ENCODE measurements at regions not wholly inside any gene's neighbourhood (a gene's known extent, or its start where the extent isn't known, plus 50 kb on each side); places are given as distances from the start of the nearest gene placed in this dataset.

DNA sequence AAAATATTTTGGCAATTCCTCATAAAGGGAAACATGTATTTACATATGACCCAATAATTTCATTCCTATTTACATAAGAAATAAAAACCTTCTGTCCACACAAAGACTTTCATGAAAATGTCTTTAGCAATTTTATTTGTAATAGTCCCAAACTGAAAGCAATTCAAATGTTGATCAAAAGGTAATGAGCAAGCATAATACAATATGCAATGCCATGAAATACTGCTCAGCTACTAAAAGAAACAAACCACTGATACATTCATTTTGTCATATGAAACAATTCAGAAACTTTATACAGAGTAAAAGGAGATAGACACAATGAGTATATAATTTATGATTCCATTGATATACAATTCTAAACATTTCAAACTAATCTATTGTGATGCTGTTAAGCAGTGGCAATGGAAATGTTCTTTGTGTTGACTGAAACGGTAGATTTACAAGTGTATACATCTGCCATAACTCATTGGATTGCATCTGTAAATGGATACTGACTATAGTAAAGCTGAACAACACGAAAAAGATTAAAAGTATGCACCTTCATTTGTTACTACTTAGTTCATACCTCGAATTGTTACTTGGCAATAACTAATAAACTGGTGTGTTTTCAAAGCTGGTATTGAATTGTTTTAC is 335.6 kb downstream of the GASK1B start:
- 37% methylated on average over 3 of the region's 3 CpGs for WGBS (ENCODE audit: low lambda C conversion rate)
- Histone ChIP-seq H3K27me3 (ENCODE audit: insufficient read depth) (no peaks in the 10 kb centered on the region), H4K20me1 (ENCODE audit: insufficient read depth) (no peaks in the 10 kb centered on the region), H3F3A (replicated peaks; ENCODE audit: insufficient read depth) (no peaks in the 10 kb centered on the region), H3K36me3 (replicated peaks in 1 of 2; ENCODE audit: control insufficient read depth in 1 of 2, insufficient read depth in 2 of 2, low read length in 1 of 2) (no peaks in the 10 kb centered on the region), H3K9ac (no peak overlapping the region), H3K9me3 (no peaks in the 10 kb centered on the region), H3K4me2 (no peak overlapping the region), H2AFZ (ENCODE audit: low read depth) (no peak overlapping the region), H3K27ac (ENCODE audit: low read depth in 2 of 2, low read length in 1 of 2) (no peak overlapping the region), H3K9me2 (no peaks in the 10 kb centered on the region), H3K4me3 (ENCODE audit: low read depth in 2 of 2, low read length in 1 of 2) (no peak overlapping the region), H3K79me2 (ENCODE audit: insufficient read depth) (no peaks in the 10 kb centered on the region), H3K4me1 (ENCODE audit: control insufficient read depth in 1 of 2, insufficient read depth in 2 of 2, low read depth in 1 of 2, low read length in 1 of 2) (no peaks in the 10 kb centered on the region)
- ChIA-PET POLR2A (no interaction called here), CTCF (no interaction called here)
- DNase-seq: no peak
- TF ChIP-seq, protein P1, sequence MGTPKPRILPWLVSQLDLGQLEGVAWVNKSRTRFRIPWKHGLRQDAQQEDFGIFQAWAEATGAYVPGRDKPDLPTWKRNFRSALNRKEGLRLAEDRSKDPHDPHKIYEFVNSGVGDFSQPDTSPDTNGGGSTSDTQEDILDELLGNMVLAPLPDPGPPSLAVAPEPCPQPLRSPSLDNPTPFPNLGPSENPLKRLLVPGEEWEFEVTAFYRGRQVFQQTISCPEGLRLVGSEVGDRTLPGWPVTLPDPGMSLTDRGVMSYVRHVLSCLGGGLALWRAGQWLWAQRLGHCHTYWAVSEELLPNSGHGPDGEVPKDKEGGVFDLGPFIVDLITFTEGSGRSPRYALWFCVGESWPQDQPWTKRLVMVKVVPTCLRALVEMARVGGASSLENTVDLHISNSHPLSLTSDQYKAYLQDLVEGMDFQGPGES (IDR thresholded peaks at IDR 0.05; ENCODE audit: low read depth, low read length): no peak
- TF ChIP-seq GABPA (IDR thresholded peaks at IDR 0.05; ENCODE audit: low read depth): no peak
- no peak for TF ChIP-seq SIN3A (IDR thresholded peaks at IDR 0.05; ENCODE audit: borderline replicate concordance, low read depth, low read length)
- TF ChIP-seq JUND (IDR thresholded peaks at IDR 0.05): no peak
- TF ChIP-seq, protein P2, sequence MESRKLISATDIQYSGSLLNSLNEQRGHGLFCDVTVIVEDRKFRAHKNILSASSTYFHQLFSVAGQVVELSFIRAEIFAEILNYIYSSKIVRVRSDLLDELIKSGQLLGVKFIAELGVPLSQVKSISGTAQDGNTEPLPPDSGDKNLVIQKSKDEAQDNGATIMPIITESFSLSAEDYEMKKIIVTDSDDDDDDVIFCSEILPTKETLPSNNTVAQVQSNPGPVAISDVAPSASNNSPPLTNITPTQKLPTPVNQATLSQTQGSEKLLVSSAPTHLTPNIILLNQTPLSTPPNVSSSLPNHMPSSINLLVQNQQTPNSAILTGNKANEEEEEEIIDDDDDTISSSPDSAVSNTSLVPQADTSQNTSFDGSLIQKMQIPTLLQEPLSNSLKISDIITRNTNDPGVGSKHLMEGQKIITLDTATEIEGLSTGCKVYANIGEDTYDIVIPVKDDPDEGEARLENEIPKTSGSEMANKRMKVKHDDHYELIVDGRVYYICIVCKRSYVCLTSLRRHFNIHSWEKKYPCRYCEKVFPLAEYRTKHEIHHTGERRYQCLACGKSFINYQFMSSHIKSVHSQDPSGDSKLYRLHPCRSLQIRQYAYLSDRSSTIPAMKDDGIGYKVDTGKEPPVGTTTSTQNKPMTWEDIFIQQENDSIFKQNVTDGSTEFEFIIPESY (IDR thresholded peaks at IDR 0.05; ENCODE audit: borderline replicate concordance, low read depth): no peak
- TF ChIP-seq, protein P3, sequence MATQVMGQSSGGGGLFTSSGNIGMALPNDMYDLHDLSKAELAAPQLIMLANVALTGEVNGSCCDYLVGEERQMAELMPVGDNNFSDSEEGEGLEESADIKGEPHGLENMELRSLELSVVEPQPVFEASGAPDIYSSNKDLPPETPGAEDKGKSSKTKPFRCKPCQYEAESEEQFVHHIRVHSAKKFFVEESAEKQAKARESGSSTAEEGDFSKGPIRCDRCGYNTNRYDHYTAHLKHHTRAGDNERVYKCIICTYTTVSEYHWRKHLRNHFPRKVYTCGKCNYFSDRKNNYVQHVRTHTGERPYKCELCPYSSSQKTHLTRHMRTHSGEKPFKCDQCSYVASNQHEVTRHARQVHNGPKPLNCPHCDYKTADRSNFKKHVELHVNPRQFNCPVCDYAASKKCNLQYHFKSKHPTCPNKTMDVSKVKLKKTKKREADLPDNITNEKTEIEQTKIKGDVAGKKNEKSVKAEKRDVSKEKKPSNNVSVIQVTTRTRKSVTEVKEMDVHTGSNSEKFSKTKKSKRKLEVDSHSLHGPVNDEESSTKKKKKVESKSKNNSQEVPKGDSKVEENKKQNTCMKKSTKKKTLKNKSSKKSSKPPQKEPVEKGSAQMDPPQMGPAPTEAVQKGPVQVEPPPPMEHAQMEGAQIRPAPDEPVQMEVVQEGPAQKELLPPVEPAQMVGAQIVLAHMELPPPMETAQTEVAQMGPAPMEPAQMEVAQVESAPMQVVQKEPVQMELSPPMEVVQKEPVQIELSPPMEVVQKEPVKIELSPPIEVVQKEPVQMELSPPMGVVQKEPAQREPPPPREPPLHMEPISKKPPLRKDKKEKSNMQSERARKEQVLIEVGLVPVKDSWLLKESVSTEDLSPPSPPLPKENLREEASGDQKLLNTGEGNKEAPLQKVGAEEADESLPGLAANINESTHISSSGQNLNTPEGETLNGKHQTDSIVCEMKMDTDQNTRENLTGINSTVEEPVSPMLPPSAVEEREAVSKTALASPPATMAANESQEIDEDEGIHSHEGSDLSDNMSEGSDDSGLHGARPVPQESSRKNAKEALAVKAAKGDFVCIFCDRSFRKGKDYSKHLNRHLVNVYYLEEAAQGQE (IDR thresholded peaks at IDR 0.05; ENCODE audit: low read depth, low read length): no peak
- no peak for TF ChIP-seq TEAD4 (IDR thresholded peaks at IDR 0.05; ENCODE audit: borderline replicate concordance, insufficient read depth)
- TF ChIP-seq FOXJ3 (CRISPR knock-in tag; IDR thresholded peaks at IDR 0.05): no peak
- TF ChIP-seq, protein P4, sequence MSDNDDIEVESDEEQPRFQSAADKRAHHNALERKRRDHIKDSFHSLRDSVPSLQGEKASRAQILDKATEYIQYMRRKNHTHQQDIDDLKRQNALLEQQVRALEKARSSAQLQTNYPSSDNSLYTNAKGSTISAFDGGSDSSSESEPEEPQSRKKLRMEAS (IDR thresholded peaks at IDR 0.05; ENCODE audit: low read depth): no peak
- TF ChIP-seq, protein P5, sequence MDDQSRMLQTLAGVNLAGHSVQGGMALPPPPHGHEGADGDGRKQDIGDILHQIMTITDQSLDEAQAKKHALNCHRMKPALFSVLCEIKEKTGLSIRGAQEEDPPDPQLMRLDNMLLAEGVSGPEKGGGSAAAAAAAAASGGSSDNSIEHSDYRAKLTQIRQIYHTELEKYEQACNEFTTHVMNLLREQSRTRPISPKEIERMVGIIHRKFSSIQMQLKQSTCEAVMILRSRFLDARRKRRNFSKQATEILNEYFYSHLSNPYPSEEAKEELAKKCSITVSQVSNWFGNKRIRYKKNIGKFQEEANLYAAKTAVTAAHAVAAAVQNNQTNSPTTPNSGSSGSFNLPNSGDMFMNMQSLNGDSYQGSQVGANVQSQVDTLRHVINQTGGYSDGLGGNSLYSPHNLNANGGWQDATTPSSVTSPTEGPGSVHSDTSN (IDR thresholded peaks at IDR 0.05): no peak
- no peak for TF ChIP-seq POLR2AphosphoS5 (IDR thresholded peaks at IDR 0.05; ENCODE audit: low read depth, low read length)
- no peak for TF ChIP-seq ELF1 (IDR thresholded peaks at IDR 0.05)
- no peak for TF ChIP-seq RAD21 (IDR thresholded peaks at IDR 0.05; ENCODE audit: low read length)
- TF ChIP-seq TCF12 (IDR thresholded peaks at IDR 0.05): no peak
- no peak for TF ChIP-seq GATA2 (CRISPR knock-in tag; IDR thresholded peaks at IDR 0.05)
- no peak for TF ChIP-seq RCOR1 (IDR thresholded peaks at IDR 0.05; ENCODE audit: low read length)
